T-helper 2 cell treated with Interferon-gamma antibody and Interleukin-4, amounts not matched to agents 5 μg/mL and 100 μg/mL, for 36 hours (primary cell): ENCODE measurements at regions not wholly inside any gene's neighbourhood (a gene's known extent, or its start where the extent isn't known, plus 50 kb on each side); places are given as distances from the start of the nearest gene placed in this dataset.
"Not testable (repeated sequence)": the region's sequence is repeated elsewhere in the genome, so short reads cannot be mapped to it uniquely, and the experiment has no call there.

ENCODE experiments used
- DNase-seq: peaks from one replicate; pipeline ENCODE4 v3.0.0; 2021; ENCODE audit warnings: low spot score
- H3K27ac Mint-ChIP-seq: one replicate; pipeline ENCODE4 v1.8.0; 2021; ENCODE audit warnings: mild to moderate bottlenecking, mixed read lengths
- H3K27me3 Mint-ChIP-seq: one replicate; pipeline ENCODE4 v1.8.0; 2021; ENCODE audit warnings: low read depth, mixed read lengths
- H3K36me3 Mint-ChIP-seq: one replicate; pipeline ENCODE4 v1.8.0; 2021; ENCODE audit warnings: low read depth, mixed read lengths
- H3K4me1 Mint-ChIP-seq: one replicate; pipeline ENCODE4 v1.8.0; 2021; ENCODE audit warnings: low read depth, mixed read lengths
- H3K4me3 Mint-ChIP-seq: one replicate; pipeline ENCODE4 v1.8.0; 2022; ENCODE audit warnings: mild to moderate bottlenecking, moderate library complexity, mixed read lengths
- H3K9me3 Mint-ChIP-seq: one replicate; pipeline ENCODE4 v1.8.0; 2021; ENCODE audit warnings: mixed read lengths

GRCh38 chr22:47517062-47517461, 754.6 kb downstream of the TBC1D22A start:
- Mint-ChIP-seq H3K36me3 (no peaks in the 10 kb centered on the region), H3K4me1 (no peaks in the 10 kb centered on the region), H3K9me3 (no peaks in the 10 kb centered on the region), H3K4me3 (no peak overlapping the region), H3K27me3 (no peaks in the 10 kb centered on the region), H3K27ac (no peak overlapping the region)
- no peak for DNase-seq

- no peak overlapping the region for H3K27ac Mint-ChIP-seq
- H3K36me3 Mint-ChIP-seq: no peaks in the 10 kb centered on the region
- H3K27me3 Mint-ChIP-seq: no peaks in the 10 kb centered on the region
- no peaks in the 10 kb centered on the region for H3K4me1 Mint-ChIP-seq
- DNase-seq: no peak
- H3K9me3 Mint-ChIP-seq: no peaks in the 10 kb centered on the region
- H3K4me3 Mint-ChIP-seq: no peak overlapping the region
These were observed 753.1 kb downstream of the TBC1D22A start for GRCh38 chr22:47515384-47516125.

GRCh38 chr22:47512617-47513016, 750.2 kb downstream of the TBC1D22A start:
- Mint-ChIP-seq H3K27me3 (no peaks in the 10 kb centered on the region), H3K27ac (no peak overlapping the region), H3K9me3 (no peaks in the 10 kb centered on the region), H3K4me1 (no peaks in the 10 kb centered on the region), H3K36me3 (no peaks in the 10 kb centered on the region), H3K4me3 (no peak overlapping the region)
- DNase-seq: no peak

GRCh38 chr22:47504962-47505361, 742.5 kb downstream of the TBC1D22A start:
- Mint-ChIP-seq H3K4me3 (no peak overlapping the region), H3K27me3 (peaks cover 2% of the 10 kb centered on the region), H3K9me3 (peaks cover 4% of the 10 kb centered on the region), H3K4me1 (no peaks in the 10 kb centered on the region), H3K27ac (no peak overlapping the region), H3K36me3 (no peaks in the 10 kb centered on the region)
- no peak for DNase-seq

- Mint-ChIP-seq H3K27ac (no peak overlapping the region), H3K4me1 (peaks cover 8% of the 10 kb centered on the region), H3K27me3 (peaks cover 2% of the 10 kb centered on the region), H3K9me3 (peaks cover 16% of the 10 kb centered on the region), H3K4me3 (no peak overlapping the region), H3K36me3 (peaks cover 5% of the 10 kb centered on the region)
- no peak for DNase-seq
These were observed 736.6 kb downstream of the TBC1D22A start for GRCh38 chr22:47498969-47499495.

GRCh38 chr22:47497666-47498065, 735.2 kb downstream of the TBC1D22A start:
- Mint-ChIP-seq H3K4me1 (peaks cover 8% of the 10 kb centered on the region), H3K9me3 (peaks cover 28% of the 10 kb centered on the region), H3K4me3 (no peak overlapping the region), H3K27ac (no peak overlapping the region), H3K27me3 (no peaks in the 10 kb centered on the region), H3K36me3 (peaks cover 5% of the 10 kb centered on the region)
- DNase-seq: no peak

- peak overlapping the region; percentile 0 for H3K4me3 Mint-ChIP-seq
- peaks cover 5% of the 10 kb centered on the region for H3K36me3 Mint-ChIP-seq
- H3K4me1 Mint-ChIP-seq: peaks cover 8% of the 10 kb centered on the region
- DNase-seq: no peak
- peaks cover 24% of the 10 kb centered on the region for H3K9me3 Mint-ChIP-seq
- peak overlapping the region; percentile 54 for H3K27ac Mint-ChIP-seq
- H3K27me3 Mint-ChIP-seq: no peaks in the 10 kb centered on the region
These were observed 732.7 kb downstream of the TBC1D22A start for GRCh38 chr22:47495110-47495509.

GRCh38 chr22:47488131-47488530, 725.7 kb downstream of the TBC1D22A start:
- not testable (repeated sequence) for H3K27ac Mint-ChIP-seq, H3K4me3 Mint-ChIP-seq, H3K9me3 Mint-ChIP-seq, H3K27me3 Mint-ChIP-seq, H3K36me3 Mint-ChIP-seq, H3K4me1 Mint-ChIP-seq, DNase-seq

GRCh38 chr22:47486569-47487312, 724.3 kb downstream of the TBC1D22A start:
- H3K27ac Mint-ChIP-seq: no peak overlapping the region
- H3K4me3 Mint-ChIP-seq: no peak overlapping the region
- no peak for DNase-seq
- no peaks in the 10 kb centered on the region for H3K36me3 Mint-ChIP-seq
- H3K9me3 Mint-ChIP-seq: no peaks in the 10 kb centered on the region
- H3K4me1 Mint-ChIP-seq: no peaks in the 10 kb centered on the region
- H3K27me3 Mint-ChIP-seq: no peaks in the 10 kb centered on the region

- no peaks in the 10 kb centered on the region for H3K9me3 Mint-ChIP-seq
These were observed 722.6 kb downstream of the TBC1D22A start for GRCh38 chr22:47484960-47485569.

GRCh38 chr22:47476231-47476630, 713.8 kb downstream of the TBC1D22A start:
- Mint-ChIP-seq H3K9me3 (no peaks in the 10 kb centered on the region), H3K4me3 (no peak overlapping the region)

More at GRCh38 chr22:47484960-47485569, 722.6 kb downstream of the TBC1D22A start:
- no peak overlapping the region for H3K4me3 Mint-ChIP-seq
- no peak for DNase-seq
- no peaks in the 10 kb centered on the region for H3K36me3 Mint-ChIP-seq
- H3K4me1 Mint-ChIP-seq: no peaks in the 10 kb centered on the region
- no peak overlapping the region for H3K27ac Mint-ChIP-seq
- no peaks in the 10 kb centered on the region for H3K27me3 Mint-ChIP-seq

GRCh38 chr22:47474895-47475294, 712.4 kb downstream of the TBC1D22A start:
- Mint-ChIP-seq H3K4me1 (peaks cover 2% of the 10 kb centered on the region), H3K36me3 (no peaks in the 10 kb centered on the region), H3K27me3 (no peaks in the 10 kb centered on the region), H3K27ac (no peak overlapping the region), H3K4me3 (no peak overlapping the region), H3K9me3 (no peaks in the 10 kb centered on the region)
- DNase-seq: no peak

More at GRCh38 chr22:47476231-47476630, 713.8 kb downstream of the TBC1D22A start:
- peaks cover 2% of the 10 kb centered on the region for H3K4me1 Mint-ChIP-seq
- H3K36me3 Mint-ChIP-seq: no peaks in the 10 kb centered on the region
- no peak for DNase-seq
- no peaks in the 10 kb centered on the region for H3K27me3 Mint-ChIP-seq
- no peak overlapping the region for H3K27ac Mint-ChIP-seq

GRCh38 chr22:47474464-47474863, 712.0 kb downstream of the TBC1D22A start:
- no peak for DNase-seq
- Mint-ChIP-seq H3K9me3 (no peaks in the 10 kb centered on the region), H3K27ac (no peak overlapping the region), H3K36me3 (no peaks in the 10 kb centered on the region), H3K4me3 (no peak overlapping the region), H3K4me1 (peaks cover 2% of the 10 kb centered on the region), H3K27me3 (no peaks in the 10 kb centered on the region)

- Mint-ChIP-seq H3K27ac (no peak overlapping the region), H3K27me3 (no peaks in the 10 kb centered on the region), H3K9me3 (no peaks in the 10 kb centered on the region)
These were observed 710.2 kb downstream of the TBC1D22A start for GRCh38 chr22:47472636-47473035.

More at GRCh38 chr22:47472636-47473035, 710.2 kb downstream of the TBC1D22A start:
- no peak for DNase-seq
- Mint-ChIP-seq H3K4me1 (peaks cover 2% of the 10 kb centered on the region), H3K4me3 (no peak overlapping the region), H3K36me3 (no peaks in the 10 kb centered on the region)
